MM.1S (cell line): ENCODE measurements at regions not wholly inside any gene's neighbourhood (a gene's known extent, or its start where the extent isn't known, plus 50 kb on each side); places are given as distances from the start of the nearest gene placed in this dataset.

ENCODE experiments used
- CTCF ChIP-seq: fragments of 300-600 bp; sonication (generic); IDR thresholded peaks from 2 replicates; pipeline ENCODE4 v1.5.1; 2016; ENCODE audit warnings: antibody characterized with exemption, low read length, mixed read lengths
- EZH2 ChIP-seq: fragments of 300-600 bp; sonication (generic); optimal IDR thresholded peaks from 2 replicates; pipeline ENCODE3; 2017; ENCODE audit warnings: low read depth, mild to moderate bottlenecking, antibody characterized with exemption, low read length, mixed read lengths
- EZH2phosphoT487 ChIP-seq: fragments of 300-600 bp; sonication (generic); IDR thresholded peaks from 2 replicates; pipeline ENCODE4 v1.6.1; 2018; ENCODE audit warnings: antibody characterized with exemption, low read length

- TF ChIP-seq EZH2 (no peak), CTCF (no peak), EZH2phosphoT487 (no peak)
Observed at GRCh38 chr6:9841886-9842725, 572.8 kb downstream of the TFAP2A start.
